Gastrocnemius medialis (tissue), 4 donors: ENCODE measurements at regions not wholly inside any gene's neighbourhood (a gene's known extent, or its start where the extent isn't known, plus 50 kb on each side); places are given as distances from the start of the nearest gene placed in this dataset.

Experiments used
- ATAC-seq, 2 donors: fragments of 150-250 bp; one replicate each; pipeline ENCODE4 v1.9.1; 2016
- DNase-seq, 2 donors: peaks; one replicate each; pipeline ENCODE4 v3.0.0-alpha.2; 2019
- H3K27ac ChIP-seq, 4 donors: fragments of 200-600 bp; sonication (generic); 1 replicate in 1 of 4; 2 replicates in 3 of 4; pipeline ENCODE4 v1.5.1; 2016 to 2018; ENCODE audit warnings: mild to moderate bottlenecking in 2 of 4, moderate library complexity in 1 of 4
- H3K27me3 ChIP-seq, 3 donors: fragments of 200-600 bp; sonication (generic) in 2 of 3; 1 replicate in 1 of 3; 2 replicates in 2 of 3; pipeline versions ENCODE4 v1.5.1 to v1.6.0; 2016 to 2019; ENCODE audit warnings: mild to moderate bottlenecking in 1 of 3, moderate library complexity in 1 of 3
- H3K36me3 ChIP-seq, 2 donors: fragments of 200-600 bp; sonication (generic) in 1 of 2; one replicate each; pipeline ENCODE4 v1.5.1; 2017 to 2018
- H3K4me1 ChIP-seq, 2 donors: fragments of 200-600 bp; sonication (generic) in 1 of 2; one replicate each; pipeline ENCODE4 v1.5.1; 2016 to 2017; ENCODE audit warnings: mild to moderate bottlenecking in 2 of 2
- H3K4me3 ChIP-seq, 4 donors: fragments of 200-600 bp; sonication (generic) in 3 of 4; 1 replicate in 1 of 4; 2 replicates in 3 of 4; pipeline ENCODE4 v1.5.1; 2016 to 2019; ENCODE audit warnings: mild to moderate bottlenecking in 2 of 4
- H3K9me3 ChIP-seq, 3 donors: fragments of 200-600 bp; sonication (generic) in 2 of 3; 1 replicate in 1 of 3; 2 replicates in 2 of 3; pipeline ENCODE4 v1.5.1; 2016 to 2019
- CTCF ChIP-seq, 5 experiments: fragments of 450-650 bp in 3 of 5; fragments of 200-600 bp in 2 of 5; sonication (generic) in 2 of 5; IDR thresholded peaks in 4 of 5; conservative IDR thresholded peaks in 1 of 5; 1 replicate in 4 of 5; 2 replicates in 1 of 5; pipeline ENCODE4 v1.5.1; 2016 to 2019; ENCODE audit warnings: antibody characterized with exemption in 5 of 5, mild to moderate bottlenecking in 3 of 5, moderate library complexity in 3 of 5
- POLR2A ChIP-seq, 2 donors: fragments of 450-650 bp; IDR thresholded peaks; one replicate each; pipeline ENCODE4 v1.6.1; 2017; ENCODE audit warnings: antibody characterized with exemption in 2 of 2, mild to moderate bottlenecking in 2 of 2, moderate library complexity in 2 of 2
- in situ Hi-C, 4 donors: fragments of 200-750 bp; cut with MboI; loops; one replicate each; pipeline versions ENCODE4 v1.15.0 to v1.8.0; 2017; ENCODE audit warnings: low sequenced_read_pairs in 4 of 4
- intact Hi-C: fragments of 100-400 bp; cut with DNase I; formaldehyde crosslinking; loops from one replicate; pipeline ENCODE4 v1.15.1; 2023; ENCODE audit warnings: low total_unique reads

DNA sequence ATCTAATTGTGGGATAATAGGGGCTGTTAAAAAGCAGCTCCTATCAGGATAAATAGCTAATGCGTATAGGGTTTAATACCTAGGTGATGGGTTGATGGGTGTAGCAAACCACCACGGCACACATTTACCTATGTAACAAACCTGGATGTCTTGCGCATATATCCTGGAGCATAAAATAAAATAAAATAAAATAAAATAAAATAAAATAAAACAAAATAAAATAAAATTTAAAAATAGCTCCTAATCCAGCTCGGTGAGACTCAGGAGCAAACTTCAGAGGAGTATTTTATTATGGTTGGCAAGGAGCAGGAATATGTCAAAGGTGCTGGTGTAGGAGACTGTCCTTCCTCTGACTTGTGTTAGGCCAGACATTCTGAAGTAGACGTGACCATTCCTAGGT lies 721.0 kb downstream of the BCL11B start:
- intact Hi-C loops, result no loop called here
- H3K27me3 ChIP-seq, result no peaks in the 10 kb centered on the region
- DNase-seq (no peak), ATAC-seq (no peak)
- no peaks in the 10 kb centered on the region for H3K36me3 ChIP-seq
- no peaks in the 10 kb centered on the region for H3K4me1 ChIP-seq
- no peak overlapping the region for H3K27ac ChIP-seq
- in situ Hi-C loops, result no loop called here
- no peaks in the 10 kb centered on the region for H3K9me3 ChIP-seq
- no peak for TF ChIP-seq POLR2A (IDR thresholded peaks at IDR 0.05)
- TF ChIP-seq CTCF (IDR thresholded peaks at IDR 0.05 in 4 of 5, conservative IDR thresholded peaks at IDR 0.05 in 1 of 5), result no peak
- no peak overlapping the region for H3K4me3 ChIP-seq

DNA sequence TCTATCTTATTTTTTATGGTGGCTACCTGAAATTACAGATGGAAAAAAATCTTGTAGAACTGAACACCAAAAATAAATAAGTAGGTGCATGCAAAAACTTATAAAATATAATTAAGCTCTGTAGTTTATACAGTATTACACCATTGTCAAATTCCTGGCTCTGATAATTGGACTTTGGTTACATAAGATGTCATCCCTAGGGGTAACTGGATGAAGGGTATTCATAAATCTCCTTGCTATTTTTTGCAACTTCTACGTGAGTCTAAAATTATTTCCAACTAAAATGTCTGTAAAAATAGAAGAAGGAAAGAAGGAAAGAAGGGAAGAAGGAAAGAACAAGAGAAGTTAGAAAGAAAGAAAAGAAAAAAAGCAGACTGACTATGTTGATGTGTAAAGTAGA lies 716.6 kb downstream of the BCL11B start:
- Histone ChIP-seq H3K27ac (no peak overlapping the region), H3K27me3 (no peaks in the 10 kb centered on the region), H3K36me3 (no peaks in the 10 kb centered on the region), H3K4me3 (no peak overlapping the region), H3K9me3 (no peaks in the 10 kb centered on the region), H3K4me1 (no peaks in the 10 kb centered on the region)
- intact Hi-C loops, result no loop called here
- TF ChIP-seq CTCF (IDR thresholded peaks at IDR 0.05 in 4 of 5, conservative IDR thresholded peaks at IDR 0.05 in 1 of 5) (no peak), POLR2A (IDR thresholded peaks at IDR 0.05) (no peak)
- in situ Hi-C loops, result no loop called here
- DNase-seq (no peak), ATAC-seq (no peak)

- in situ Hi-C loops (no loop called here), intact Hi-C loops (no loop called here)
- Histone ChIP-seq H3K9me3 (no peaks in the 10 kb centered on the region), H3K4me1 (no peaks in the 10 kb centered on the region), H3K27ac (no peak overlapping the region), H3K36me3 (no peaks in the 10 kb centered on the region), H3K4me3 (no peak overlapping the region), H3K27me3 (no peaks in the 10 kb centered on the region)
- TF ChIP-seq CTCF (IDR thresholded peaks at IDR 0.05 in 4 of 5, conservative IDR thresholded peaks at IDR 0.05 in 1 of 5) (no peak), POLR2A (IDR thresholded peaks at IDR 0.05) (no peak)
- DNase-seq (no peak), ATAC-seq (no peak)
These were observed 708.0 kb downstream of the BCL11B start for GRCh38 chr14:98564006-98564405.

DNA sequence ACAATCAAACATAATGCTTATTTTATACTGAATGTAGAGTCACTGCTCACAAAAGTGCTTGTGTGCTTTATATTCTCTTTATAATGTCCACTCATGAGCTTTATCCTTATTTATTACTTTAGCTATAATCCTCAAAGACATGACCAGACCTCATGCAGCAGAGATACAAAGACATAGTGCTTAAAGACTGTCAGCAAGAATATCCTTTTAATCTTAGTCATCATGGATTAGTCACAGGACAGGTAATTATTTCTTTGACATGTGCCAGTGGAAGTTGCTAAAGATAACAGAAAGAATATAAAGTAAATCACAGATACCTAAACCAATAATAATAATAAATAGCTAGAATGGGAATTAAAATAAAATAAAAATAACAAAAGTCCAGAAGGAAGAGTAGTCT lies 707.5 kb downstream of the BCL11B start:
- Histone ChIP-seq H3K4me3 (no peak overlapping the region), H3K9me3 (no peaks in the 10 kb centered on the region), H3K4me1 (no peaks in the 10 kb centered on the region), H3K27ac (no peak overlapping the region), H3K36me3 (no peaks in the 10 kb centered on the region), H3K27me3 (no peaks in the 10 kb centered on the region)
- DNase-seq (no peak), ATAC-seq (no peak)
- TF ChIP-seq CTCF (IDR thresholded peaks at IDR 0.05 in 4 of 5, conservative IDR thresholded peaks at IDR 0.05 in 1 of 5) (no peak), POLR2A (IDR thresholded peaks at IDR 0.05) (no peak)
- intact Hi-C loops (no loop called here), in situ Hi-C loops (no loop called here)

GRCh38 chr14:98571104-98571503 lies 700.9 kb downstream of the BCL11B start:
- no peak for TF ChIP-seq CTCF (IDR thresholded peaks at IDR 0.05 in 4 of 5, conservative IDR thresholded peaks at IDR 0.05 in 1 of 5)
- TF ChIP-seq POLR2A (IDR thresholded peaks at IDR 0.05), result no peak
- DNase-seq (no peak), ATAC-seq (no peak)
- Histone ChIP-seq H3K4me3 (no peak overlapping the region), H3K27me3 (no peaks in the 10 kb centered on the region), H3K9me3 (no peaks in the 10 kb centered on the region), H3K27ac (no peak overlapping the region), H3K4me1 (no peaks in the 10 kb centered on the region), H3K36me3 (no peaks in the 10 kb centered on the region)
- in situ Hi-C loops (no loop called here), intact Hi-C loops (no loop called here)
